HG02759 (cell line): ENCODE measurements at regions not wholly inside any gene's neighbourhood (a gene's known extent, or its start where the extent isn't known, plus 50 kb on each side); places are given as distances from the start of the nearest gene placed in this dataset.

Source experiments
- ATAC-seq: cut with Tn5 transposase; IDR thresholded peaks from one replicate; pipeline ENCODE4 v1.9.1; 2021; ENCODE audit warnings: mild to moderate bottlenecking, moderate library complexity; ENCODE audit not compliant: unreplicated experiment

- ATAC-seq = peak; percentile 78
Measured at GRCh38 chr12:66066137-66066928, 64.2 kb downstream of the LLPH start.

DNA sequence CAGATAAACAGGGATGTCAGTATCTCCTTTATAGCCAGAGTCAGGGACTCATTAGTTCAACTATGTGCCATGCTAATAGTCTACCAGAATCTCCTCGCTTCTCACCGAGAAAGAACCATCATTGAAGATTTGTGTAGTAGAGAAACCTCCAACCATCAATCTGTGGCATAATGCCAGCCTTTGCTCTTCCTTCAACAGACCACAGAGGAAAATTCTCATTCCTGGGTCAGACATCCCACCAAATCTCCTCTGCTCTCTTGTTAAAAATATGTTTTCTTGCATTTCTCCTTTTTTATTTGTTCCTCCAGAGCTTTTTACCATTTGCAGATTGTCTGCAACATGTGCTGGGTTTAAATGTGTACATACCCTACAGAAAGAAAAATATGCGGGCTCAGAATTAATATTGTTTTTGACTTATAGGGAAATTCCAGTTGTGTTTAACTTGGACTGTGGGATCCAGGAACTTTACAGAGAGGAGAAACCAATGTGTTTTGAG lies 64.9 kb downstream of the LLPH start:
- peak; percentile 9 for ATAC-seq

DNA sequence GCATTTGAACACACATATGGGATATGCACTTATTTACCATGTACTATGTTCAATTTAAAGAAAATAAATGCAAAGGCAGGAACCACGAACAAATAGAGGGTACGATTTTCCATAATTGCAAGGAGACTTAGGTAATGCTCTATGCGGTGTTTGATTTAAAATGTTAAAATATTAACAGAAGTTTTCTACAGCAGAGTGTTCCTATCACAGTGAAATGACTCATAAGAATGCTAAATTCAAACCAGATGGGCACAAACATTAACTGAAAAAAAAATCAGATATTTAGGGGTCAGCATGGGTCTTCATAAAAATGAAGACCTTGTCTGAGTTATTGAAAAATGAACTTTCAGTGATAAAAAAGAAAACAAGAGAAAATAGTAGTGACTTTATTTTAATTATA lies 65.4 kb downstream of the LLPH start:
- no peak for ATAC-seq

- ATAC-seq = no peak
Measured at GRCh38 chr12:66063916-66064315, 66.6 kb downstream of the LLPH start.

GRCh38 chr12:66062290-66062625 lies 68.3 kb downstream of the LLPH start:
- no peak for ATAC-seq

DNA sequence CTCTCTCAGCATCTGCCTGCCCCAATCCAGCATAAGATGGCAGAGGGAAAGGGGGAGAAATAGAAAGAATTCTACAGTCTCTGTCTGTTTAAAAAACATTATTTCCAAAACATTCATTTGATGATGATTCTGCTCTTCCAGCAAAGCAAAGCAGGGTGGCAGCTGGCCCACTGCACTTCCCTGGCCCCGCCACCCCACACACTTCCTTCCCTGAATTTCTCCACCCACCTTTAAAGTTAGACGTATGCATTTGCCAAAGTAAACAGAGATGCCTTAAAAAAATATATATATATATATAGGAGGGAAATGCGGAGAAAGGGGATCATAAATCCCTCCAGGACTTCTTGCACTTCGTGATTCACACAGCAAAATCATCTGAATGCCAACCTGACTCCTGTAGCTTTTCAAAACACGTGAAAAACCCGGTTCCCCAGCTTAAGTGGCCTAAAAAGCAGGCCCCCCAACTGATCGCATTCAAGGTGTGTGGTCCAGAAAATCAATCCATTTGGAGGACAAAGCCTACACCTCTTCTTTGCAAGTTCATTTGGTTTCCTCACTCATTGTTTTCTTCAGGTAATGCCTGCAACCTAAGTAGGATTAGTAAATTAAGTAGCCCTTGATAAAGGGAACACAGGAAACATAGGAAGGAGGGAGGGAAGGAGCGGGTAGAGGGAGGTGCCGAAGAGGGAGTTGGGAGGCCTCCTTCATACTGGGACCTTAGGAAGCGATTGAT lies 68.8 kb downstream of the LLPH start:
- ATAC-seq = no peak

DNA sequence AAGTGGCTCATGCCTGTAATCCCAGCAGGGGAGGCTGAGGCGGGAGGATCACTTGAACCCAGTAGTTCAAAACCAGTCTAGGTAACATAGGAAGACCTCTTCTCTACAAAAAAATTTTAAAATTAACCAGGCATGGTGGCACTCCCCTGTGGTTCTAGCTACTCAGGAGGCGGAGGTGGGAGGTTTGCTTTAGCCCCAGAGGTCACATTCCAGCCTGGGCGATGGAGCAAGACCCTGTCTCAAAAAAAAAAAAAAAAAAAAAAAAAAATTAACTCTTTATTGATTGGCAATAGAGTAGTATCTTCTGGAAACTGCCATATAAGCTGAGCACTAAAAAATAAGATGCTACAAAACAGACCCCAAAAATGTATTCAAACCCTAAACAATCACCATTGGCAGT lies 69.5 kb downstream of the LLPH start:
- ATAC-seq = no peak

GRCh38 chr12:66060163-66060907 lies 70.2 kb downstream of the LLPH start:
- ATAC-seq = no peak

DNA sequence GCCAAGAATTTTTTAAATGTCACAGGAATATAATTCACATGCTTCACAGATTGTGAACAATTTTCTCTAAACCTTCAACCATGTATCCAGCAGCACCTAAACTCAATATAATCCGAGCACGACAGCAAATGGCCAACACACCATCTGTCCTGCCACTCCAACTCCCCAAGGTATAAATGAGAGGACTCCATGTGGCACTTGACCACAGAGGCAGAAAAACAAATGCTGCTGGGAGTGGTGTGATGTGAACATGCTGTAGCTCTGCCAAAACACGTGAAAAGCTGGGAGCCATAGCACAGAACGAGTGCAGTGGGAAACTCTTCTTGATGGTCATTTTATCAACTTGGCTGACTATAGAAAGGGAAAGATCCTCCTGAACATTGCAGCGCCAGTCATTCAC lies 70.9 kb downstream of the LLPH start:
- ATAC-seq = no peak

DNA sequence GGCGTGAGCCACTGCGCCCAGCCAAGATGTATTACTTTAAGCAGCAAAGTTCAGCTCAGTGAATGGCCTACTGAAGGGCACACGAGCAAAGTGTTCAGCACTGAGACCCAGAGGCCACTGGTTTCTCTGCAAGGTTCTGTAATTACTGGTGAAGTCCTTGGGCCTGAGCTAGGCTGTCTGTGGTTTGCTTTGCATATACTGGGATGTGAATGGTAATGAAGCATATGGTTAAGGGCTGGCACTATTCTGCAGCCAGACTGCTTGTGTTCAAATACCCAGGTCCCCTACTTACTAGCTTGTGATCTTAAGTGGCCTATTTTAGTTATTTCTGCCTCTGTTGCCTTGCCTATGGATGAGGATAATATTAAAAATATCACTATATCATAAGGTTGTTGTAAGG lies 72.0 kb downstream of the LLPH start:
- peak; percentile 39 for ATAC-seq

DNA sequence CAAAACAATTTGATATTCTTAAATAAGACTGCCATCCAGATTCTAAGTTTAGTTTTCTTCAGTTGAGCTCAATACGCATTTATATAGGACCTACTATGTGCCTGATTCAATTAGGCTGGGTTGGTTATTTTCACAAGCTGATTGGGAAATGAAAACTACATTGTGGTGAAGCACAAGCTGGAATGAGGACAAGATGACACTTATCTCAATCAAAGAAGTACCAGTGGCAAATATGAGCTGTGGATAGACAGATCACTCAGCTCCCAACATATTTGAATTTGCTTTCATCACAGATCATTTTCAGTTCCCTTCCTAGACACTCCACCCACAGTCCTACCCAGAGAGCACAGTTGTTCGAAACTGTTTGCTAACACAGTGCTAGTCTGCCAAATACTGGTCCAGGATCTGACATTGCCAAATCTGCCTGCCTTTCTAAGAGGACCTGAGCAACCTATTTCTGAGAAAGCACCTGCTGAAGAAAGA lies 74.7 kb downstream of the LLPH start:
- ATAC-seq = peak; percentile 72

DNA sequence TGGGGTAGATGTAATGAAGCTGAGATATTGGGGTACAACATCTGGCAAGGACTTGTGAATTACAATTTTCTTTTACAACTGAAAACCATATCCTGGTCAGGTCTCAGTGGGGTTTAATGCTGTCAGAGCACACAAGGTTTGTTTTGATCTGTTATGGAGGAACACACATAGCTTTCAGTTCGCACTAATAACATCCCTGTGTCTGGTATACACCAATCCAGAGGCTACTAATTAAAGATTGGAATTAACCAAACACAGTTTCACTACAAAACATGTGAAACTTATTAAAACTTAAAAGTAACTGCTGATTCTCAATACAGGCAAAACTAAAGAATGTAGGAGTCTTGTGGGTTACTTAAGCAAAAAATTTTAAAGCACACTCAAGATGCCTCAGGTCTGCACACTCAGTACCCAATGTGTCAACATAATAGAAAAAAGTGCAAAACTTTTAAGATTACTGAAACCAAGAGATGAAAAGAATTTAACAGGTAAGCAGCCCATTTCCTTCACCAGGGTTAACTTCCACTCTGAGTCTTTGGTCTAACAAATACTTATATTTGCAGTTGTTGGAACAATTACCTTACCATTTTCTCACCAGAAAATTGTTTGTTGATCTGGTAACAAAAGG lies 77.4 kb downstream of the LLPH start:
- ATAC-seq = no peak

DNA sequence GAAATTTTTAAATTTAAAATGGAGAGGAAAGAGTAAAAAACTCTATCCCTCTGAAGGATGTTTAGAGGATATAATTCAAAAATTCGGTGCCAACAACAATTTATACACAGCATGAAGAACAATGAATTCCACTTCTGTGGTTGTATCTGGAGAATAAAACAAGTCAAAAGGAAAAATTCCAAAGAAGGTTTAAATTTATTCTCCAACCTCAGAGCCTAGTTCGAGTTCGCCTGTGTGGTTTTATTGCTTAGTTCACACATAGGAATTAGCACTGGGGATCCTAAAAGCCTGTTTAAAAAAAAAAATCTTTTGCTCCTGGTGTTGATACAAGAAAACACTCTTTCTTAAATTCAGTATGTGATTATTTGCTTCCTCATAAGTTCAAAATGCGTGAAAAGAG lies 79.2 kb downstream of the LLPH start:
- no peak for ATAC-seq

DNA sequence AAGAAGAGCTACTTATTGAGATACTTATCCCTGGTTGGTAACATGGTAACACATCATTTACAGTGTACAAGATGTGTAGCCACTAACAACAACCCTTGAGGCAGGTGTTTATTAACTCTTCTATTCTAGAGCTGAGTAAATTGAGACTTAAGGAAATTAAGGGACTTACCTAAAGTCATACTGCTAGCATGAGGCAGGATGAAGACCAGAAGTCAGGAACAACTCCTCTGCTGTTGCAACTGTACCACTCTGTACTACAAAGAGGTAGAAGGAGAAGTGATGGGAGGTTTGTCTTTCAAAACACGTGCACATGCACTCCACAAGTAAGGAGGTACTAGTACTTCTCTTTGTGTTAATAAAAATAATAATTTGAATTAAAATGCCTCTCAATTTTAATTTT lies 79.9 kb downstream of the LLPH start:
- peak; percentile 75 for ATAC-seq

DNA sequence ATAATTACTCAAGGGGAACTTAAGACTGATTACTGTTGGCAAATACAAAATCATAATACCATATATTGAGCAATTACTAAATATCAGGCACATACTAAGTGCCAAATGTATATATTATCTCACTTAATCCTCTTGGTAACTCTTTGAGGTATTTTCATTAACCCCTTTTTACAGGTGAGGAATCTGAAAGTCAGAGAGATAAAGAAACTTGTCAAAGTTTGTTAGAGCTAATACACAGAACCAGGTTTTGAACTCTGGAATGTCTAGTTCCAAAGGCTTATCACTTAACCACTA lies 80.3 kb downstream of the LLPH start:
- no peak for ATAC-seq

DNA sequence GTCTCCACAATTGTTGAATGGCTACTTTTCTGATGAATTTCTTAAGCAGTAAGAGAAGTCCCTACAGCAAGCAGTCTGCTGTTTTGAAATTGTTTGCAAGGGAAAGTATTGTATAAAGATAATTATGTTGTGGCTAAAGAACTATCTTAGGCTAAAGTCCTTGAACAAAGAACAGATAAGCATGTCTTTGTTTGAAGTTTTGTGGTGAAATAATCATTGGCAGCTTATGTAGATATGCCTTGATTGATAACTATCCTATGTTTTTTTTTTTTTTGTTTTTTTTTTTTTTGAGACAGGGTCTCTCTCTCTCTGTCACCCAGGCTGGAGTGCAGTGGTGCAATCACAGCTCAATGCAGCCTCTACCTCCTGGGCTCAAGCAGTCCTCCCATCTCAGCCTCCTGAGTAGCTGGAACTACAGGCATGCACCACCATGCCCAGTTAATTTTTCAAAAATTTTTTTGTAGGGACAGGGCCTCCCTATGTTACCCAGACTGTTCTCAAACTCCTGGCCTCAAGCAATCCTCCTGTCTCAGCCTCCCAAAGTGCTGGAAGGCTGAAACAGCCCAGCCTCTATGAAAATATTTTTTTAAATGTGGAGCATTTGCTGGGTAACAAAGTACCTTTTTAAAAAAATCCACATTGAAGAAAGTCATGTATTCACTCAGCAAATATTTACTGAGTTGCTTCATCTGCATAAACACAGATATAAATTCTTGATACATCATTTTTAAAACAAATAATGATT lies 80.8 kb downstream of the LLPH start:
- no peak for ATAC-seq

DNA sequence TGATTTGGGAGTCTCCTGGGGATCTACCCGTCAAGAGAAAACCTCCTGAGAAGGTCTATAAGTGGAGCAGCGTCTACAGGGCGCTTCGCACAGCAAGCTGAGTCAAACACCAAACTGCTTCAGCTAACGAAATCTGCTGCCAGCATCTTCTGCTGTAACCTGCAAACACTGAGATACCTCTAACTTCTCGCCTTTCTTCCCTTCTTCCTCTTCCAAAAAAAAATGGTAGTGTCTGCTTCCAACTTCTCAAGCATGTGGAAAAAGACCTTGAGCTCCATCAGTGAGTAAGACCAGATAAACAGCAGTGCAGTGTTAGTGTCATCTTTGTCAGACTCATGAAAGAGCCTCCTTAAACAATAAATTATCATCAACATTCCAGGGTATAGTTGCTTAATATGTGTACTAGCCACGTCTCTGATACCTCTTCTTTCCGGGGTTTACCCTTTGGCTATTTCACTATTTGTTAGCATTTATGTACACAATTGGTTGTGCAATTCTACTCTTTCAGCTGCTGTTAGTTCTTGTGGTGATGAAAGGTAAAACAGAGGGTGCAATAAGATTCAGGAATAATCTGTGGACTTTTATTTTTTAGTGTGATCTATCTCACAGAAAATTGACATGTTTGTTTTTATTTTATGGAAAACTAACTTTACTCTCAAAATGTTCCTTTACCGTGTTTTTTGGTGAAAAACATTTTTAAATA lies 81.6 kb downstream of the LLPH start:
- no peak for ATAC-seq

DNA sequence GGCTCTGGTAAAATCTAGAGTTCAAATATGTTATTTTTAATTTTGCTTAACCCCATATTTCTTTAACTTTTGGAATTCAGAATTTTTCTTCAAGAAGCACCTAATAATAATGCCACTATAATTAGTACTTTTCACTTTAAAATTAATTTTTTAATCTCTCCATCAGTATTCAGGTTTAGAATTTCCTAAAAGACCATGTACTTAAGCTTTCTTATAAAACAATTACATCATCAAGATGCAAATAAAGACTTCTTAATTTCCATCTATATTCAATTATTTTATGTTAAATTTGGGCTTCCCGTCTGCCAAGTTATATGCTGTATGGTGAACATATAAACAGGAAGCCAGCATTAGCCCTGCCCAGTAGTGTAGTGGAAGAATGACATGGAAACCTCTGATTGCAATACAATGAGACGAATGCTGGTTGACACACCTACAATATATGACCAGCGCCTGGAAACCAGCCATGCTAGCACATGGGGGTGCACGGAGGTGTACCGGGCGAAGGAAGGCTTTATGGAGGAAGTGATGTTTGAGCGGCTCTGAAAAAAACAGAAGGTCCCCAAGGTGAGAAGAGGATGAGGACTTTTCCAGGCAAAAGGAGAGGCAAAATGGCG lies 82.2 kb downstream of the LLPH start:
- no peak for ATAC-seq

DNA sequence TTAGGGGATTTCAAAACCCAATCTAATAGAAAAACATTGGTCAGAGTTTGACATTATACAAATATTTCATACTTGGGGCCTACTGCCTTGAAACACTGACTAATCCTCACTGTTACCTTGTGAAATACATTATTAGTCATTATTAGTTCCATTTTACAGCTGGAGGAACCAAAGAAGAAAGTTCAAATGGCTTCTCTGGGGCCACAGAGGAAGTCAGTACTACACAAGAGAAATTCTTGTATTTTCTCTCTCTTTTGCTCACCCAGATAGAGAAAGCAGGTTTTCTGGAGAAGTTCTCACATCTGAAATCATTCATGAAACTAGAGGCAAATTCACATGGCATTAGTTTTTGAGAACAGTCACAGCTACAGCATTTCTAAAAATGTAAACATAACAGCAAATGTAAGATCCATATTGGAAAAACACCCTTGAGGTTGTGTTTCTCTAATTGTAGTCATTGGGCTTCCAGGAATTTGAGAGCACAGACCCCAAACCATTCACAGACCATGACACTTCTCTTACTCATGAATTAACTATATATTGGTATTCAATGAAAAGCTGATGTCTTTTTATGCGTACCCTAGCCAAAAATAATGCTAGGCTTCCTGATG lies 83.0 kb downstream of the LLPH start:
- peak; percentile 83 for ATAC-seq
